Mammary epithelial cell (primary cell): ENCODE measurements at regions not wholly inside any gene's neighbourhood (a gene's known extent, or its start where the extent isn't known, plus 50 kb on each side); places are given as distances from the start of the nearest gene placed in this dataset.

Source experiments
- EZH2 ChIP-seq: IDR thresholded peaks from 2 replicates; pipeline ENCODE4 v1.6.1; 2012; ENCODE audit warnings: low read length, inconsistent platforms, borderline replicate concordance
- TF ChIP-seq, protein P1 (sequence below), 2 donors: IDR thresholded peaks in 1 of 2; conservative IDR thresholded peaks in 1 of 2; 2 replicates each; pipeline ENCODE4 v1.5.1; 2011 to 2012; ENCODE audit warnings: inconsistent platforms in 2 of 2, low read length in 2 of 2, mild to moderate bottlenecking in 2 of 2, control low read depth in 1 of 2, low read depth in 1 of 2; ENCODE audit not compliant: insufficient read depth in 1 of 2; ENCODE audit errors: extremely low read depth in 1 of 2

DNA sequence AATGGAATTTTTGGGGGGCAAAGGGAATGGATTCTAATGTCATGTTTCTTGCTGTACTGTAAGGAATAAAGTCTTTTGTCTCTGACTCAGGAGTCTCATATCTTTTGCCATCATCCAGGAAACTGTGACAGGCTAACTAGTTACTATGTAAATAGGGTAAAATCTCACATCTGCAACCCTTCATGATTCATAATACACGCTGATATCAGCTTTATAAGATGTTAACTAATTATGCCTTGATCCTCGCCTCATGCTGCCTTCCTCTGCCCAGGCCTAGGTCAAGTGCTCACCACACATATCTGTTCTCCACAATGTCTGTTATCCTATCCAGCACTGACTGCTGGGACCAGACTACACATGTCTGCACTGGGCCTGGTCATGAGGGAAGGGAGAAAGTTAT lies 81.3 kb upstream of the CXCL12 start:
- no peak for TF ChIP-seq EZH2
- TF ChIP-seq, protein P1, sequence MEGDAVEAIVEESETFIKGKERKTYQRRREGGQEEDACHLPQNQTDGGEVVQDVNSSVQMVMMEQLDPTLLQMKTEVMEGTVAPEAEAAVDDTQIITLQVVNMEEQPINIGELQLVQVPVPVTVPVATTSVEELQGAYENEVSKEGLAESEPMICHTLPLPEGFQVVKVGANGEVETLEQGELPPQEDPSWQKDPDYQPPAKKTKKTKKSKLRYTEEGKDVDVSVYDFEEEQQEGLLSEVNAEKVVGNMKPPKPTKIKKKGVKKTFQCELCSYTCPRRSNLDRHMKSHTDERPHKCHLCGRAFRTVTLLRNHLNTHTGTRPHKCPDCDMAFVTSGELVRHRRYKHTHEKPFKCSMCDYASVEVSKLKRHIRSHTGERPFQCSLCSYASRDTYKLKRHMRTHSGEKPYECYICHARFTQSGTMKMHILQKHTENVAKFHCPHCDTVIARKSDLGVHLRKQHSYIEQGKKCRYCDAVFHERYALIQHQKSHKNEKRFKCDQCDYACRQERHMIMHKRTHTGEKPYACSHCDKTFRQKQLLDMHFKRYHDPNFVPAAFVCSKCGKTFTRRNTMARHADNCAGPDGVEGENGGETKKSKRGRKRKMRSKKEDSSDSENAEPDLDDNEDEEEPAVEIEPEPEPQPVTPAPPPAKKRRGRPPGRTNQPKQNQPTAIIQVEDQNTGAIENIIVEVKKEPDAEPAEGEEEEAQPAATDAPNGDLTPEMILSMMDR (conservative IDR thresholded peaks at IDR 0.05 in 1 of 2, IDR thresholded peaks at IDR 0.05 in 1 of 2; ENCODE audit: extremely low read depth in 1 of 2, insufficient read depth in 1 of 2, low read depth in 1 of 2, low read length in 2 of 2) = no peak
